HG03558 (cell line): ENCODE measurements at regions not wholly inside any gene's neighbourhood (a gene's known extent, or its start where the extent isn't known, plus 50 kb on each side); places are given as distances from the start of the nearest gene placed in this dataset.
"Not testable (repeated sequence)": the region's sequence is repeated elsewhere in the genome, so short reads cannot be mapped to it uniquely, and the experiment has no call there.

Experiments used
- ATAC-seq: cut with Tn5 transposase; IDR thresholded peaks from one replicate; pipeline ENCODE4 v1.9.1; 2021; ENCODE audit warnings: moderate number of reproducible peaks; ENCODE audit not compliant: unreplicated experiment; ENCODE audit errors: extremely low read depth

- no peak for ATAC-seq
Observed at GRCh38 chr1:78291418-78291817, 199.4 kb upstream of the PTGFR start.

DNA sequence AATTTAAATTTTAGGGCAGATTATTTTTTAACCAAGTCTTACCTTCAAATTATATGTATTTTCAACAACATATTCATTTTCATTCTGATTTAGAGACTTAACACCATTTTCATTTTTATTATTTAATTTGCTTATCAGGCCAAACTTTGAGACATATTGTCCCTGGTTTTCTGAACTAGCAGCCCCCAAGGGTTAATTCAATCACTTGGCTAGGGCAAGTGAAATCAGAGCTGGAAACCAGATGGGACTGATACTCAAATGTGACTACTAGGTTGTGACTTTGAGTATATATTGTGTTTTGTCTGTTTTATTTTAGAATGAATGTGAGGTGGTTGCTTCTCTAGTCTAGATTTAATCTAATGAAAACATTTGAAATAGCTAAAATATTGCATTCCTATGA lies 198.9 kb upstream of the PTGFR start:
- ATAC-seq, result no peak

GRCh38 chr1:78292361-78292760 lies 198.4 kb upstream of the PTGFR start:
- ATAC-seq, result no peak

GRCh38 chr1:78297836-78298235 lies 192.9 kb upstream of the PTGFR start:
- ATAC-seq, result no peak

GRCh38 chr1:78298349-78298748 lies 192.4 kb upstream of the PTGFR start:
- ATAC-seq, result no peak

GRCh38 chr1:78301141-78301540 lies 189.6 kb upstream of the PTGFR start:
- no peak for ATAC-seq

GRCh38 chr1:78303620-78304019 lies 187.2 kb upstream of the PTGFR start:
- no peak for ATAC-seq

DNA sequence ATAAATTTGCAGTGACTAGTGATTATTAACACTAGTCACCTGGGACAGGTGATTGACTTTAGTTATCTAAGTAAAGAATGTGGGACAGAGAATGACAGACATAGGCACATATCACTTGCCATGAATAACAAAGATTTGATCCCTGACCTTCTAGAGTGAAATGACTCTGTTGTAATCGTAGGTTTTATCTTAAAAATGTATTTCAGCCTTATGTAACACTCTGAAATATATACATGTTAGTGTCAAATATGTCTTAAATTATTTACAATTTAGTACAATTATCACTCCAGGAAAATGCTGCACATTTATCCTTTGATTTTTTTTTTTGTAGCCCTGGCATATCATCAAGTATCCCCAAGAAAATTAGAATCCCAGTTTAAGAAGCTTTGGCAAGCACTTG lies 186.4 kb upstream of the PTGFR start:
- no peak for ATAC-seq

DNA sequence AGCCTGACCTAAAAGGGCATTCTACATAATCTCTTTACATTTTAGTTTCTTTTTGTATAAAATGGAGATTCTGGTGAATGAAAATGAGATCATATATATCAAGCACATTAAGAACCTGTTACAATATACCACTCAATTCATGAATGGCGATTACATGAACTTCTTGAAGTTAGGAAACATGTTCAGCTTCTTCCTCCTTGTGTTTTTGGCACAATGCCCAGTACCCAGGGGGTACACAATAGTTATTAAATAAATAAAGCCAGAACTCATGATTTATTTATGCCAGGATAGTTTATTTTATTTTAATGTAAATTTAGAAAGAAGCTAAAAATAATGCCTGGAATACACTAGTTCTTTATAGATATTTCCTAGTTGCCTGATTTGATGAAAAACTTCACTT lies 186.0 kb upstream of the PTGFR start:
- ATAC-seq, result no peak

GRCh38 chr1:78310261-78310660 lies 180.5 kb upstream of the PTGFR start:
- ATAC-seq, result not testable (repeated sequence)

DNA sequence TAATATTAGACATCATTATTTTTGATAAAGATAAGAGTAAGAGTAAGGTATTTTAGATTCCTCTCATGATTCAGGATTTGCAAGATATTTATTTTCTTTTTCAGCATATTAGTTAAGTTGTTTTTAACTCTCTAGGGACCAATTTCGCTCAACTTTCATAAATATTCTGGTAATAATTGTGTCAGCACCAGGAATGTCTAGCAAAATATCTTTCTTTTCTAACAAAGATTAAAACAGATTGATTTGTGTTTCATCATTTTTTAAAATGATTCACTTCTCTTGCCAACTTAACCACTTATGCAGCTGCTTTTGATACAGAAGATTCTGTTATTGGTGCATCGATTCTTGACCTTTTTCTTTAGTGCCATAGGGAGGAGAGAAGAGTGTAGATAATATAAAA lies 172.8 kb upstream of the PTGFR start:
- no peak for ATAC-seq

GRCh38 chr1:78319603-78320002 lies 171.2 kb upstream of the PTGFR start:
- no peak for ATAC-seq

DNA sequence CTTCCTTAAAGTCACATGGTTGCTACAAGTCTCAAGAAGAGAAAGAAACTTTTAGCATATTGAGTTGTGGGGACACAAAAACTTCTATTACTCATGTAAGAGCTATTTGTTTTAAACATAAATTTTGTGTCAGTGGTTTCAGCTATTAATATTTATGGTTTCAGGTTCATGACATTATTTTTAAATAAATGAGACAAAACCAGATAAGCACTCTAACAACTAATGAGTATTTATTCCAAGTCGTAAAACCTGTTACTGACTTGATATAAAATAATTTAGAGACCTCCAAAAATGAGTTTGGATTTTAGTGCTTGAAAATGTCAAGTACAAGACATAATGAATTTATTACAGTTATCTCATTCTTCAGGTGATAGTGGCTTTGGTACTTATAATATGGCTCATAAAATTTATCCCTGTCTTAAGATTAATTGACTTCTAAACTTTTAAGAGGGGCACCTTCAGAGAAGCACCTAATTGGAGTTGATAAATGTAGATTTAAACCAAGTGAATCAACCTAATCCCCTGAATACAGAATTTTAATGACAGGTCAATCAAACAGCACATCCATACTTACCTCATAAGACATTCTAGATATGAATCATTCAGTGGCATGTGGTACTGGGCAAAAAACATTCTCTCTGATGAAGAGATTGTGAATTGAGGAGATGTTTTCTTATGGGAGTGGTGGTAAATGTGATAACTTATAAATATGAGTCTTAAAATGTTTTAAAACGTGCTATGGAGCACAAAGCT lies 167.7 kb upstream of the PTGFR start:
- ATAC-seq, result no peak

GRCh38 chr1:78325293-78325692 lies 165.5 kb upstream of the PTGFR start:
- ATAC-seq, result no peak

DNA sequence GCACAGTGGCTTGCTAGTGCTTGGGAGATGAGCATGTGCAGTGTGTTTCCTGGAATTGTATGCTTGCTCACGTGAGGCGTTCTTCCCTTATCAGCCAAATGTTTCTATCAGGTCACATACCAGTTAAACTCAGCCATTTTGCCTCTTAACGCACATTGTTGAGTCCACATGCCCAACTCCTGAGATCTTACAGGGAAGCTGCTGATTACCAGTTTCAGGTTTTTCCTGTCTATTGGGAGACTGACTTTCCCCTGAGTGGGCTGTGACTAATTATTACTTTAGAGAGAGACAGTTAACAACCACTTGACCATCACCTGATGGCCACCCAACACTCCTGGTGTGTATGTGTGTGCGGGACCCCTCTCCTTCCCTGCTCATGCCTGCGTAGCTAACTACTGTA lies 161.3 kb upstream of the PTGFR start:
- ATAC-seq, result no peak

DNA sequence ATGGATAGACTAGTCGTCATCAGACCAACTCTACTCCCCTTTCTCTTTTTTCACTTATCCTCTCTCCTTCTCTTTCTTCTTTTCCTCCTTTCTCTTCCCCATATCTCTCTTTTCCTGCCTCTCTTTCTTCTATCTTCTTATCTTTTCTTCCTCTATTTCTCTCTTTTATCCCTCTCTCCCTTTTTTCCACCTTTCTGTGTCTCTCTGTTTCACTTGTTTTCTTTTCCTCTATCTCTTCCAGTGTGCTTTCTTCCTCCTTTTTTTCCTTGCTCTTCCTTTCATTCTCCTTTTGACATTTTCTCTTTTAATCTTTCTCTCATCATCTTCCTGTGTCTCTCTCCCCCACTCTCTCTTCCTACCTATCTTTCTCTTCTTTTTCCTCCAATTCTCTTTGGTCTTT lies 159.0 kb upstream of the PTGFR start:
- ATAC-seq, result no peak

DNA sequence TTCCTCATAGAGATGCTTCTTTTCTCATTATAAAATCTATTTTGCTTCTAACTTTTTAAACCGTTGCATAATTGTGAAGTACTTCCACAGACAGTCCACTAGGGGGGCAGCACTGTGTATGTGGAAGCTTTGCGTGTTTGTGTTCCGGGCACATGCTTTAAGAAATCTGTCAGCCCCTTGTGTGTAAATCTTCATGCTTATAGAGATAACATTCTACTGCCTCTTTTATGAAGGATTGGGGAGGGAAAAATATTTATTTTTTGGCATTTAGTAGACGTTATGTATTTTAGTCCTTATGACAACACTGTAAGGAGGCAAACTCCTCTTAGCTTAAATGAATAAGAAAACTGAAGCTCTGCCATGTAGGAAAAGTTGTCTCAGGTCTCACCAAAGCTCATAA lies 157.3 kb upstream of the PTGFR start:
- peak; percentile 70 for ATAC-seq

DNA sequence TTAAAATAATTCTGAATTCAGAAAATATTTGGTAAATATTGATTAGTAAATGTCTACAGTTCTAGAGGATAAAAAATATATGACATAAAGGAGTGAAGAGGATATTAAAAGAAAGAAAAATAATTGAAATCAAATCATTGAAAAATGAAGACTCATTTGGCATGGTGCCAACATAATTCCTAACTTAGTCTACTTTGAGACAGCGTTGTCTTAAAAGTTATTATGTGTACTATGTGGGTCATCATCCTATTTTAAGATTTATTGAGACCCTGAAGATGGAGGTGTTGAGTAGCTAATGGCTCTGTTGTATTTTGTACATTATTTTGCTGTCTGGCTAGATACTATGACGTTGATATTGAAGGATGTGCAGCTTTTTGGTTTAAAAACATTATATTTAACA lies 156.7 kb upstream of the PTGFR start:
- no peak for ATAC-seq

- ATAC-seq, result no peak
Observed at GRCh38 chr1:78334952-78335351, 155.8 kb upstream of the PTGFR start.

GRCh38 chr1:78336751-78337150 lies 154.0 kb upstream of the PTGFR start:
- not testable (repeated sequence) for ATAC-seq

GRCh38 chr1:78339490-78339889 lies 151.3 kb upstream of the PTGFR start:
- no peak for ATAC-seq

DNA sequence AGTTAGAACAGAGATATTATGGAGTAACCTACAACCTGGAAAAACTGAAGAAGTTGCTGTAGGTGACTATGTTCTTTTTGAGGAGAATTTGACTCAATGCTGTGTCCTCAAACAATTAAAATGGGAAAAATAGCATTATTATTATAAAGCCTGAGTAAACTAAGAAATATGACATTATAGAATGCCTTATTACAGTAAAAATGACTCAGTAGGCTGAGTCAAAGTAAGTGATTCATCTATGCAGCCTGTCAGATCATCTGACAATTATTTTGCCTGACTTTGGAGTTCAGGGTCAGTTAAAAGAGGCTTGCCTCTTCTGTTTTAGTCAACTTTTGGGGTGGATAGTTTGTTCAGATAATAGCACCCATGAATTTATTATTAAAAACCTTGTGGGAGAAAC lies 150.8 kb upstream of the PTGFR start:
- no peak for ATAC-seq
